ENCODE measurements at regions not wholly inside any gene's neighbourhood (a gene's known extent, or its start where the extent isn't known, plus 50 kb on each side); places are given as distances from the start of the nearest gene placed in this dataset.

GRCh38 chrX:75873993-75874392 lies 88.9 kb upstream of the MAGEE2 start:
- Mint-ChIP-seq H3K27ac (no peak overlapping the region), H3K4me1 (no peaks in the 10 kb centered on the region), H3K36me3 (ENCODE audit: low read depth) (no peaks in the 10 kb centered on the region), H3K9me3 (peaks cover 11% of the 10 kb centered on the region; the same call in 1 of the 3 replicates), H3K4me3 (no peak overlapping the region), H3K27me3 (ENCODE audit: insufficient read depth, low read depth, poor library complexity) (no peaks in the 10 kb centered on the region)
- Histone ChIP-seq H3K27me3 (ENCODE audit: insufficient read depth) (no peaks in the 10 kb centered on the region), H3F3A (replicated peaks; ENCODE audit: low read depth) (no peaks in the 10 kb centered on the region), H3K27ac (ENCODE audit: low read depth) (no peak overlapping the region), H3K4me3 (no peak overlapping the region), H3K4me2 (no peak overlapping the region), H3K79me2 (replicated peaks; ENCODE audit: insufficient read depth) (no peaks in the 10 kb centered on the region), H2AFZ (no peak overlapping the region), H3K4me1 (ENCODE audit: insufficient read depth) (no peaks in the 10 kb centered on the region), H3K9me2 (ENCODE audit: insufficient read depth) (no peaks in the 10 kb centered on the region), H3K36me3 (ENCODE audit: insufficient read depth) (no peaks in the 10 kb centered on the region), H4K20me1 (replicated peaks; ENCODE audit: insufficient read depth) (no peaks in the 10 kb centered on the region)
- no peak for DNase-seq (ENCODE audit: low spot score)
- TF ChIP-seq CREB1 (CRISPR knock-in tag; IDR thresholded peaks at IDR 0.05; ENCODE audit: low read depth) (no peak), ZNF462 (CRISPR knock-in tag; IDR thresholded peaks at IDR 0.05) (no peak), ZNF331 (CRISPR knock-in tag; IDR thresholded peaks at IDR 0.05; ENCODE audit: low read depth) (no peak), ZNF114 (CRISPR knock-in tag; IDR thresholded peaks at IDR 0.05) (no peak), JUNB (IDR thresholded peaks at IDR 0.05; ENCODE audit: unreplicated experiment) (no peak), STAT1 (IDR thresholded peaks at IDR 0.05; ENCODE audit: unreplicated experiment) (no peak), REST (IDR thresholded peaks at IDR 0.05; ENCODE audit: unreplicated experiment) (no peak), EZH2phosphoT487 (IDR thresholded peaks at IDR 0.05; ENCODE audit: unreplicated experiment) (no peak), ETS1 (IDR thresholded peaks at IDR 0.05) (no peak), NANOG (IDR thresholded peaks at IDR 0.05; ENCODE audit: borderline replicate concordance) (no peak), CTCF (conservative IDR thresholded peaks at IDR 0.05; ENCODE audit: low read depth in 2 of 2) (no peak), EZH2 (IDR thresholded peaks at IDR 0.05; ENCODE audit: low read depth, unreplicated experiment) (no peak), POLR2AphosphoS5 (IDR thresholded peaks at IDR 0.05; ENCODE audit: low read depth) (no peak)
- no peak for ATAC-seq

All from GM23338 (cell line).